T-helper 22 cell (primary cell): ENCODE measurements at regions not wholly inside any gene's neighbourhood (a gene's known extent, or its start where the extent isn't known, plus 50 kb on each side); places are given as distances from the start of the nearest gene placed in this dataset.

Experiments used
- DNase-seq: peaks from one replicate; pipeline ENCODE4 v3.0.0-alpha.2; 2020; ENCODE audit warnings: low read depth

- DNase-seq: no peak
Measured at GRCh38 chr6:104574135-104574750, 285.5 kb downstream of the HACE1 start.

GRCh38 chr6:104573350-104573749 is 286.4 kb downstream of the HACE1 start:
- DNase-seq: no peak

DNA sequence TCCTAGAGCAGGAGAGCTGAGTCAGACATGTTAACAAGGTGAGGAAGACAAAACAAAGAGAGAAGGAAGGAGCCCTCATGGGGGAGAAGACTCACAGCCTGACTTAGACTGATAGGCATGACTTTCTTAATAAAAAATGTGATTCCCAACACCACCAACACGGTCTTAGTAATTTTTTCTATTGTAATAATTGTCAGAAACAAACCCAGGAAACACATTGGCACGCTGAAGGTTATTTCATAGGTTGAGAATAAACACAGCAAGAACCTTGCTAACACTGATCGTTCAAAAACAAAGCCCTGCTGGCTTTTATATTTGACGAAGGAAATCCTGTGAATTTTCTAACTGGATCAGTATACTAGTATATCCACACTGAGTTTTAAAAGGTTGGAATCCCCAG is 286.8 kb downstream of the HACE1 start:
- no peak for DNase-seq

DNA sequence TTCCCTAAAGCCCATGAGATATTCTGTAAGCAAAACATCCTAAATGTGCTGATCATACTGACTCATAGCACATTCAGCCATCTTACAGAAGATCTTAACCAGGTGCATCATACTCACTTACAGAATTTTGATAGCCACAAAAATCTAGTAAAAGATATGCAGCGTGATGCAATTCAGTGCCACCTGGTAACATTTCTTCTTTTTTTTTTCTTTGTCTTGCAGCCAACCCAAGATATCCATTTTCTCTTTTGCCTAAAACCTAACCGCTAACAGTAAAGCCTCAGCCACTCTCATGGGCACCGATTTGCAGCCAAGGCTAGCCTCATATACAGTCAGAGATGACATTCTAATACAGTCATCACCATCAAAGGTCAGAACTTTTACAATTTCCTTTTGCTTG is 293.3 kb downstream of the HACE1 start:
- DNase-seq: no peak

DNA sequence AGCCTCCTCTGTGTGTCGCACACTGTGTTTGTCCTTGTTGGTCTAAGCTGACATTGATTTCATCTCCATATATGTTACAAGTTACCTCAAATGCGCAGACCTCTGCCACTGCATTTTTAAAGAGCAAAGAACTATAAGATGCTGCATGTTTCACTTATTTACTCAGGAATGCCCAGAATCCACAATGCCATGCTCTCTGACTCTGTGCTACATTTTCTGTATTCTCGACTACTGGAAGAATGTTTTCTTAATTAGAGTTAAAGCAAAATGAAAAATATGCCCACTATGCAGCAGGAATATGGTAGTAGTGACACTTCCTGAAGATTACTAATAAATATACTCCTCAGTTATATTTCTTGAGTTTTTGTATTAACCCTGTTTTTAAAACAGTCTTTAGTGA is 296.4 kb downstream of the HACE1 start:
- no peak for DNase-seq

- DNase-seq: no peak
Measured at GRCh38 chr6:104559435-104560202, 300.1 kb downstream of the HACE1 start.

- DNase-seq: no peak
Measured at GRCh38 chr6:104558746-104559145, 301.0 kb downstream of the HACE1 start.

- no peak for DNase-seq
Measured at GRCh38 chr6:104548297-104548696, 311.4 kb downstream of the HACE1 start.

- no peak for DNase-seq
Measured at GRCh38 chr6:104541411-104541810, 318.3 kb downstream of the HACE1 start.

DNA sequence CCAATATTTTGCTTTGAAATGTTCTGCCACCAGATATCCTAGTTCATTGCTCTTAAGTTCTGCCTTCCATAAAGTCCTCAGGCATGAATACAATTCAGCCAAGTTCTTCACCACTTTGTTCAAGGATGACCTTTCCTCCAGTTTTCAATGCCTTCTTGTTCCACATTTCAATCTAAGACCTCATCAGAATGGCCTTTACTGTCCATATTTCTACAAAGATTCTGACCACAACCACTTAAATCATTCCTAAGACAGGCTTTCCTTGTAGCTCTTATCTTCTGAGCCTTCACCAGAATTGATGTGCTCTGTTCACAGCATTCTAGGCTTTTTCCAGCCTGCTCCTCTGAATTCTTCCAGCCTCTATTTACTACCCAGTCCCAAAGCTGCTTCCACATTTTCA is 319.0 kb downstream of the HACE1 start:
- DNase-seq: no peak

DNA sequence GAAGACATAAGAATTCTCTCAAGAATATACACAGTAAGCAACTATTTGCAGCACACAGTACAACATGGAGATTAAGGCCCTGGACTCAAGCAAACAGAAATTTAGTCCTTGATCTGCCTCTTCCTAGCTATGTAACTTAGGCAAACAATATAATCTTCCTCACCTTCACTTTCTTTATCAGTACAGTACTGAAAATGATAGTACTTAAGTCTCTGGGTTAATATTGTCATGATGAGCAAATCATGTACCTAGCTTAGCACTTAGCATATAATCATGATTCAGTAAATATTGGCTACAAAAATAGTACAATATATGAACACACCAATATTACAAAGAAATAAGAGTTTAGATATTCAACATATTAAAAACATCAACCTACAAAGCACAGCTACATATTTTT is 320.5 kb downstream of the HACE1 start:
- no peak for DNase-seq

DNA sequence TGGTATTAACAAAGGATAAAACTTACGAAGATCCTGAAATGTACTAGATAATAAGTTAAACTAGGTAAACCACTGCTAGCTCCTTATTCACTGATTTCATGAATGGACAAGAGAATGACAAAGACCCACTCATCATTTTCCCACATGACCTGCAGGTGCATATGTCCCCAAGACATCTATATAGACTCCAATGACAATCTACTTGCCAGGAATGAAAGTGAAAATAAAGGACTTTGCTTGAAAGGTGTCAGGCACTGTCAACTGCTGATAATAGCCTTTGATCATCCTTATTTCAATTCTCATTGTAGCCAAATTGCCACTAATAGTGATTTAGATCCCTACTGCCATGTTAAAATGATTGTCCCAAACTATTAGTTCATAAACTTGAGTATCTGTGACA is 321.8 kb downstream of the HACE1 start:
- DNase-seq: no peak

DNA sequence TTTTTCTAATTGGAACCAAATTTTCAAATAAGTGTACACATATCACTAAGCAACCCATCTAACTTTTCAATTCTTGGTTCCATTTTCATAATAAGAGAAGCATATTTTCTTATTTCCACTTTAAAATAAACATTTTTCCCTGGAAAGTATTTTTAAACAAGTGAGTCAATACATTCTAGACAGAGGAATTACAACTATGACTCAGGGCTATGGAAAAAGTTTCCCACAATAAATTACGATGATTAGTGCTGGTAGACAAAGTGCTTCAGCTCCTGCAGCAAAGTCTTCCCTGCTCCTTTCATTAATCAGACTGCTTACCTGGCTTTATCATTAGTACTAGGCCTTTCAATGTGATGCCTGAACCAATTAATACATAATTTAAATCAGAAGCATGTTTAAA is 322.5 kb downstream of the HACE1 start:
- no peak for DNase-seq

GRCh38 chr6:104532462-104532861 is 327.3 kb downstream of the HACE1 start:
- DNase-seq: no peak

GRCh38 chr6:104531646-104532045 is 328.1 kb downstream of the HACE1 start:
- DNase-seq: no peak

- DNase-seq: no peak
Measured at GRCh38 chr6:104527761-104528415, 331.8 kb downstream of the HACE1 start.

GRCh38 chr6:104527311-104527710 is 332.4 kb downstream of the HACE1 start:
- no peak for DNase-seq

GRCh38 chr6:104526376-104526775 is 333.3 kb downstream of the HACE1 start:
- no peak for DNase-seq

GRCh38 chr6:104525677-104526322 is 333.9 kb downstream of the HACE1 start:
- DNase-seq: peak; percentile 26

GRCh38 chr6:104522533-104522932 is 337.2 kb downstream of the HACE1 start:
- DNase-seq: no peak

DNA sequence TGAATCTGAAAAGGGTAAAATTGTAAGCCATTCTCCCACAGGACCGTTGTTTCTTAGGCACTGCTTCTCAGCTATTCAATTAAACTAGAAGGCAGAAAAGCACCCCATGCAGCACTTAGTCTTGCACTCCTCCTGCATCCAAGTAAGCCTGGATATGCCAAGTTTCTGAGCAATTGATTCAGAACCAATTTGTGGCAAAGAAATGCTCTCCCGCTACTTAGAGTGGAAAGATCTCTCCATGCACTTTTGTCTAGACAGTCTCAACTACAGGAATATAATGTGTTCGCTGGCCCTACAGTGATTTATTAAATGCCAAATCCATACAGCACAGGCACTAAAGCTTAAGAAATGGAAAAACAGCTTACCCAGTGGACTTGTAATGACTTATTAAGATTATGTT is 338.5 kb downstream of the HACE1 start:
- DNase-seq: no peak

- DNase-seq: no peak
Measured at GRCh38 chr6:104519566-104519965, 340.2 kb downstream of the HACE1 start.

DNA sequence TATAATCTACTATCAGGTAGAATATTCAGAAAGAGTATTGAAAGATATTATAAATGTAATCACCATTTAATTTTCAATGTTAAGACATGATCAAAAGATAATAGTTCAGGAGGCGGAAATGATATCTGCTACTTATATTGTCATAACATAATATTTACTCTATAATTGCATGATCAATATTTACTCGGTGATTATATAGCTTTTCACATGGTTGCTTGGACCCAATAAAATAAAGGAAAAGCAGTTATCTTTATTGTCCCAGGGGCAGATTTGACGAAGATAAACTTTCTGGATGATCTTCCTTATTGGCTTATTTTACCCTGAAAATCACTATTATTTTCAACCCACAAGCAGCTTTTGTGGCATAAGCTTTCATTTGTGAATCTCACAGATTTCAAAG is 350.4 kb downstream of the HACE1 start:
- DNase-seq: no peak
